ENCODE measurements at regions not wholly inside any gene's neighbourhood (a gene's known extent, or its start where the extent isn't known, plus 50 kb on each side); places are given as distances from the start of the nearest gene placed in this dataset.

DNA sequence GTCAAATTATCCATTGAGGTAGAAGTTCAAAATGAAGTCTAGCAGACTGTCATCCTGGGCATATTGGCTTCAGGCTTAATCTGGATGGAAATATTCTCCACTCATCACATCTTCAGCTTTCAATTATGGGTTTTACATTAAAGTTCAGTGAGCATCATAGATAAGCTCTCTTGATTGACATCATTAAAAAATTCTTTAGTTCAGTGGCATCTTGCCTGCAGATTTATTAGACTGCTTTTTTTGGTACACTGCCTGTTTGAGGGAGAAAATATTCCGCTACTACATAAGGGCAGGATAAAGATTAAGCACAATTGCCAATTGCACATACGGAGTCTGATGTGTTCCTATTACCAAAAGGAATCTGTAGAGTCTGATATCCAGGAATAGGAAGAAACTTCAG is 2353.8 kb downstream of the MAT2B start:
- no peak overlapping the region for H3K27ac ChIP-seq (ENCODE audit: low read depth, low read length)
- no peaks in the 10 kb centered on the region for H3K36me3 ChIP-seq (ENCODE audit: low read length)
- H3K4me3 ChIP-seq (ENCODE audit: insufficient read depth, low read length, poor library complexity, severe bottlenecking) = no peak overlapping the region
- no peaks in the 10 kb centered on the region for H3K27me3 ChIP-seq (ENCODE audit: low read length)
- no peaks in the 10 kb centered on the region for H3K9me2 ChIP-seq (replicated peaks; ENCODE audit: insufficient read depth, low read length)
- H3K9ac ChIP-seq (ENCODE audit: low read length) = no peak overlapping the region
- no peaks in the 10 kb centered on the region for H4K20me1 ChIP-seq (ENCODE audit: low read depth, low read length)
- H3K79me2 ChIP-seq (ENCODE audit: insufficient read depth, low read length) = no peaks in the 10 kb centered on the region
- no peak overlapping the region for H3K4me2 ChIP-seq (ENCODE audit: low read depth, low read length, poor library complexity, severe bottlenecking)
- no peak overlapping the region for H2AFZ ChIP-seq (ENCODE audit: low read depth, low read length, severe bottlenecking)
- H3K9me3 ChIP-seq (ENCODE audit: insufficient read depth, low read length) = no peaks in the 10 kb centered on the region
- no peaks in the 10 kb centered on the region for H3F3A ChIP-seq (ENCODE audit: insufficient read depth)
- TF ChIP-seq, protein P1, sequence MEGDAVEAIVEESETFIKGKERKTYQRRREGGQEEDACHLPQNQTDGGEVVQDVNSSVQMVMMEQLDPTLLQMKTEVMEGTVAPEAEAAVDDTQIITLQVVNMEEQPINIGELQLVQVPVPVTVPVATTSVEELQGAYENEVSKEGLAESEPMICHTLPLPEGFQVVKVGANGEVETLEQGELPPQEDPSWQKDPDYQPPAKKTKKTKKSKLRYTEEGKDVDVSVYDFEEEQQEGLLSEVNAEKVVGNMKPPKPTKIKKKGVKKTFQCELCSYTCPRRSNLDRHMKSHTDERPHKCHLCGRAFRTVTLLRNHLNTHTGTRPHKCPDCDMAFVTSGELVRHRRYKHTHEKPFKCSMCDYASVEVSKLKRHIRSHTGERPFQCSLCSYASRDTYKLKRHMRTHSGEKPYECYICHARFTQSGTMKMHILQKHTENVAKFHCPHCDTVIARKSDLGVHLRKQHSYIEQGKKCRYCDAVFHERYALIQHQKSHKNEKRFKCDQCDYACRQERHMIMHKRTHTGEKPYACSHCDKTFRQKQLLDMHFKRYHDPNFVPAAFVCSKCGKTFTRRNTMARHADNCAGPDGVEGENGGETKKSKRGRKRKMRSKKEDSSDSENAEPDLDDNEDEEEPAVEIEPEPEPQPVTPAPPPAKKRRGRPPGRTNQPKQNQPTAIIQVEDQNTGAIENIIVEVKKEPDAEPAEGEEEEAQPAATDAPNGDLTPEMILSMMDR (IDR thresholded peaks at IDR 0.05; ENCODE audit: insufficient read depth, low read length, poor library complexity, severe bottlenecking) = no peak
- TF ChIP-seq EZH2phosphoT487 (conservative IDR thresholded peaks at IDR 0.05; ENCODE audit: low read length) = no peak

DNA sequence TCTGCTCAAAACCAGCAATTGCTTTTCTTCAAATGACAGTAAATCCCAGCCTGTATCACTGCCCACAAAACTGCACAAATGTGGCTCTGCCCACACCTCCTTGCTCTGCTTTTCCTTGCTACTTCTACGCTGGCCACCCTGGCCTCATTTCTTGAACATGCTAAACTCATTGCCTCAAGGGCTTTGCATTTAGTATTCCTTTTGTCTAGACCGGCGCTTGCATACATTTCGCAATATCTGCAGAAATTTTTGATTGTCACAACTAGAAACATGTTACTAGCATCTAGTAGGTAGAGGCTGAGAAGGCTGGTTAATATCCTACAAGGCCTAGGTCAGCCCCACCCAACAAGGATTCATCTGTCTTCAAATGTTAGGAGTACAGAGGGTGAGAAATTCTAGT is 2357.8 kb downstream of the MAT2B start:
- H3K9ac ChIP-seq (ENCODE audit: low read length) = no peak overlapping the region
- H3K9me2 ChIP-seq (replicated peaks; ENCODE audit: insufficient read depth, low read length) = no peaks in the 10 kb centered on the region
- H4K20me1 ChIP-seq (ENCODE audit: low read depth, low read length) = no peaks in the 10 kb centered on the region
- H3K79me2 ChIP-seq (ENCODE audit: insufficient read depth, low read length) = no peaks in the 10 kb centered on the region
- no peak overlapping the region for H3K27ac ChIP-seq (ENCODE audit: low read depth, low read length)
- no peak overlapping the region for H2AFZ ChIP-seq (ENCODE audit: low read depth, low read length, severe bottlenecking)
- no peak overlapping the region for H3K4me3 ChIP-seq (ENCODE audit: insufficient read depth, low read length, poor library complexity, severe bottlenecking)
- no peaks in the 10 kb centered on the region for H3K36me3 ChIP-seq (ENCODE audit: low read length)
- no peak for TF ChIP-seq EZH2phosphoT487 (conservative IDR thresholded peaks at IDR 0.05; ENCODE audit: low read length)
- TF ChIP-seq, protein P1 (IDR thresholded peaks at IDR 0.05; ENCODE audit: insufficient read depth, low read length, poor library complexity, severe bottlenecking) = no peak
- H3K27me3 ChIP-seq (ENCODE audit: low read length) = no peaks in the 10 kb centered on the region
- no peaks in the 10 kb centered on the region for H3K9me3 ChIP-seq (ENCODE audit: insufficient read depth, low read length)
- no peaks in the 10 kb centered on the region for H3F3A ChIP-seq (ENCODE audit: insufficient read depth)
- H3K4me2 ChIP-seq (ENCODE audit: low read depth, low read length, poor library complexity, severe bottlenecking) = no peak overlapping the region

DNA sequence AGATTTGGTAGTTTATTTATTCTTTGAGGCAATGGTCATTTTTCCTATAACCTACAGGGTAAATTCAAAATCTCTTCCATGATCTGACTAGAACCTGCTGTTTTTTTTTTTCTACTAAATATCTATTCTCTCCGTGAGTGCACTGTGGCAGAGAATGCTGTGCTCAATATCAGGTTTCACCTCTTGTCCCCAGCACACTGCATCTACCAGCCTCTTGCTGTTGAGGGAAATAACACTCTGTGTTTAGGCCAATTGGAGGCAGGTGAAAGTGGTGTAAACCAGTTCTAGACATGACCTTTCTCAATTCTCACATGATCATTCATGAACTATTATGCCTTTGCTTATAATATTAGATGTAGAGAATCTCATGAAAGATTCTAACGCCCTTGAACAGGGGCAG is 2365.9 kb downstream of the MAT2B start:
- no peak for TF ChIP-seq EZH2phosphoT487 (conservative IDR thresholded peaks at IDR 0.05; ENCODE audit: low read length)
- TF ChIP-seq, protein P1 (IDR thresholded peaks at IDR 0.05; ENCODE audit: insufficient read depth, low read length, poor library complexity, severe bottlenecking) = no peak
- Histone ChIP-seq H2AFZ (ENCODE audit: low read depth, low read length, severe bottlenecking) (no peak overlapping the region), H3K4me3 (ENCODE audit: insufficient read depth, low read length, poor library complexity, severe bottlenecking) (no peak overlapping the region), H4K20me1 (ENCODE audit: low read depth, low read length) (no peaks in the 10 kb centered on the region), H3K4me2 (ENCODE audit: low read depth, low read length, poor library complexity, severe bottlenecking) (no peak overlapping the region), H3K9ac (ENCODE audit: low read length) (no peak overlapping the region), H3F3A (ENCODE audit: insufficient read depth) (no peaks in the 10 kb centered on the region), H3K9me2 (replicated peaks; ENCODE audit: insufficient read depth, low read length) (no peaks in the 10 kb centered on the region), H3K27me3 (ENCODE audit: low read length) (no peaks in the 10 kb centered on the region), H3K79me2 (ENCODE audit: insufficient read depth, low read length) (no peaks in the 10 kb centered on the region), H3K9me3 (ENCODE audit: insufficient read depth, low read length) (no peaks in the 10 kb centered on the region), H3K27ac (ENCODE audit: low read depth, low read length) (no peak overlapping the region), H3K36me3 (ENCODE audit: low read length) (no peaks in the 10 kb centered on the region)

All from SU-DHL-6 (cell line).